NCI-H748 treated with DMSO at 0.1 percent for 48 hours (cell line): ENCODE measurements at regions not wholly inside any gene's neighbourhood (a gene's known extent, or its start where the extent isn't known, plus 50 kb on each side); places are given as distances from the start of the nearest gene placed in this dataset.

Source experiments
- DNase-seq: peaks from one replicate; lab custom pipeline; 2025; lab: John Stamatoyannopoulos, UW

DNA sequence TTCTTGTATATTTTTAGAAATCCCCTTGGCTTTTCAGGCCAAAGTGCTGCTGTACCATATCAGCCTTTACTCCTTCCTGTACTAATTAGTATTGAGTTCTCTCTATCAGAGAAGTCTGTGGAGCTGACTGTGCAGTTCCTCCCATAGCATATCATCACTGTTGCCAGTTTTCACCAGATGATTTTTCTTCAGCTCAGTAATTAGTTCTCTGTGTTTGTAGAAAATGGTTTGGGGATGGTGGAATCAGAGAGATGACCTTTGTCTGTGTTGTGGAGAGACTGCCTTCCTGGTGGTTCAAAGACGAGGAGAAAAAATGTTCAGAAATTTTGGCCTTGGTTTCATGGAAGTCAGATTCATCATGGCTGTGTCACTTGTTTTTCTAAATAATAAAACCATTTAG is 227.5 kb upstream of the ACTBL2 start:
- DNase-seq, result no peak

- DNase-seq, result no peak
Measured at GRCh38 chr5:57705769-57706168, 223.2 kb upstream of the ACTBL2 start.

- no peak for DNase-seq
Measured at GRCh38 chr5:57703721-57704120, 221.1 kb upstream of the ACTBL2 start.

GRCh38 chr5:57700484-57700883 is 217.9 kb upstream of the ACTBL2 start:
- no peak for DNase-seq

- no peak for DNase-seq
Measured at GRCh38 chr5:57700072-57700471, 217.5 kb upstream of the ACTBL2 start.

DNA sequence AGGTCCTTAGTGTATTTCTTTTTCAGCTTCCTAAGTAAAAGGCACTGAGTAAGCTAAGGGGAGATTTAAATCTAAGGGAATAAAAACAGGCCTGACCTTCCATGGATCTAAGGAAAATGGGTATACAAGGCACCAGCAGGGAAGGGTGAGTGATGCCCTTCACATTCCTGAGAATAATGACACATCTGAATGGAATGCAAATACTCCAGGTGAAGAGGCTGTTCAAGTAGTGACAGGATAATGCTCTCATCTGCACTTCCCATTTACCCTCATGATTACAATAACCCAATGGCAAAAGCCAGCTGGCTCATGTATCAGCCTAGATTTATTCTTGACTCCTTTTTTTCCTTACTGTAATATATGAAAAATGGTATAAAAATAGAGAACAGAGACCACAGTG is 216.2 kb upstream of the ACTBL2 start:
- peak; percentile 67 for DNase-seq

DNA sequence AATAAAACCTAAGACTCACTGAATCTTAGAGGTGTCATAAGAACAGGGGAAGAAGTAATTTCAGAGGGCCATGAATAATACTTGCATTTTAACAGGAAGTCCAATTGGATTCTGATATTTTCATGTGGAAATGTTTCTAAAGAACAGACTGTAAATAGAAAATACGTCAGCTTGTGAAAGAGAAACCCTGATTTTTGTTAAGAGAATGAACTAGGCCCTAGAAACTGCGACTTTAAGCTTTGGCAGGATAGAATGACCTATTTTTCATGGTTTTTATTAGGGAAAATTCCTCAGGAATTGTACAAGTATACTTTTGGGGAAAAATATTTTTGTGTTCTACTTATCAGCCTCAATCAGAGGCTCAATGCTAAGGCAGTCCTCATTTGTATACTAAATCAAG is 215.5 kb upstream of the ACTBL2 start:
- DNase-seq, result no peak

- DNase-seq, result no peak
Measured at GRCh38 chr5:57696825-57697570, 214.4 kb upstream of the ACTBL2 start.

DNA sequence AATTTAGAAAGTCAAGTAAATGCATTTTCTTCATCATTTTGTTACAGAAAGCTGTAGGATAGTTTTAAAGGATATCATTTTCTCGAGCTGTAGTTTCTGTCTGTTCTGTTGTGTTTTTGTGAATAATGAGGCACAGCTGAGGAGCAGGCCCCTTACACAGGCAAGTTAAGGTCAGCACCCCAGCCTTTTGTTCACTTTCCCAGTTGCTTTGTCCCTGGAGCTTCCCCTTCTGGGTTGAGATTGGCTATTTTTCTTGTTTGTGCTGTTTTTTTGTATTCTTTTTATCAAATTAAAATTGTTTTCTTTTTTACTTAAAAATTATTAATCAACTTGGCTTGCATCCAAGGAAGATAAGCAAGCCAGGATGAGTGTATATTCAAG is 213.8 kb upstream of the ACTBL2 start:
- no peak for DNase-seq

DNA sequence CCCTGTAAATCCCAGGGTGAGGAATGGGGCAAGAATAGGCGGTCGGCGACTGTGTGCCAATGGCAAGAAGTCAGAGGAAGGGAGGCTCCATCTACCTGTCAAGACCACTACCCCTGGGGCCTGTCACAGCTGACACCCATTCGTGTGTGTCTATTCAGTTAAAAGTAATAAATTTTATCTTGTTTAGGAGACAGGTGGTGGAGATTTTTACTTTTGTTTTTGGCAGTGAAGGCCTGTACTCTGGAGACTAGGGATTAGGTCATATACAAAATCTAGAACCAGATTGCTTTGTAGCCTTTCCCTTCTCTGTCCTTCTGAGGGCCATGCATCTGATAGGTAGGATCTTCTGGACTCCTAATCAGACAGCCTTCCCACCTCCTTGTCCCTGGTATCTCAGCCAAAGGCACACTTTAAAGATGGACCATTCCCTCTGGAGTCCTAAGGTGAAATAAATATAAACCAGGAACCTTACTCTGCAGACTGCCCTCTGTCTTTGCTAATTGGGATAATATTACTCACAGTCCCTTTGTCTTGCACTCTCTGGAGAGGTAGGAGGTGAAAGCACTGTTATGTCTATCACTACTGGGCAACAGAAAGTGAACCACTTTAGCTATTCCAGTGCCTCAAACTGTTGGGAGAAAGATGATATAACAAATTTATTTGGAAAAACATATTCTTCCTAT is 213.2 kb upstream of the ACTBL2 start:
- DNase-seq, result no peak

DNA sequence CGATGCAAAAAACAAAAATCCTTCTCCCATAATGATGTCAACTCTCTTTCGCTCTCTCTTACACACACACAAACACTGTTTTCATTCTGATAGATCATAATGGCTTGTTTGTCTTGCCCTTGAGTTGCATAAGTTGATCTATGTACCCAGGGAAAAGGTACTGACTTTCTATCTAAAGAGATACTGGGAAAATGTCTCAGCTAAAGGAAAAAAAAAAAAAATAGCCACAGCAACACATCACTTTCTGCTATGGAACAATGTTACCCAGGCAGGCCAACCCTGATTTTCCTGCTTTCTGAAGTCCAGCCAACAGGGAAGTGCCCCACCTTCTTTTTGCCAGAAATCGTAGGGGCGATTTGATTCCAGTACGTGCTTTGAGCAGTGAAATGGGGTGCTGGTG is 212.6 kb upstream of the ACTBL2 start:
- DNase-seq, result no peak

GRCh38 chr5:57693488-57694305 is 211.1 kb upstream of the ACTBL2 start:
- DNase-seq, result no peak

DNA sequence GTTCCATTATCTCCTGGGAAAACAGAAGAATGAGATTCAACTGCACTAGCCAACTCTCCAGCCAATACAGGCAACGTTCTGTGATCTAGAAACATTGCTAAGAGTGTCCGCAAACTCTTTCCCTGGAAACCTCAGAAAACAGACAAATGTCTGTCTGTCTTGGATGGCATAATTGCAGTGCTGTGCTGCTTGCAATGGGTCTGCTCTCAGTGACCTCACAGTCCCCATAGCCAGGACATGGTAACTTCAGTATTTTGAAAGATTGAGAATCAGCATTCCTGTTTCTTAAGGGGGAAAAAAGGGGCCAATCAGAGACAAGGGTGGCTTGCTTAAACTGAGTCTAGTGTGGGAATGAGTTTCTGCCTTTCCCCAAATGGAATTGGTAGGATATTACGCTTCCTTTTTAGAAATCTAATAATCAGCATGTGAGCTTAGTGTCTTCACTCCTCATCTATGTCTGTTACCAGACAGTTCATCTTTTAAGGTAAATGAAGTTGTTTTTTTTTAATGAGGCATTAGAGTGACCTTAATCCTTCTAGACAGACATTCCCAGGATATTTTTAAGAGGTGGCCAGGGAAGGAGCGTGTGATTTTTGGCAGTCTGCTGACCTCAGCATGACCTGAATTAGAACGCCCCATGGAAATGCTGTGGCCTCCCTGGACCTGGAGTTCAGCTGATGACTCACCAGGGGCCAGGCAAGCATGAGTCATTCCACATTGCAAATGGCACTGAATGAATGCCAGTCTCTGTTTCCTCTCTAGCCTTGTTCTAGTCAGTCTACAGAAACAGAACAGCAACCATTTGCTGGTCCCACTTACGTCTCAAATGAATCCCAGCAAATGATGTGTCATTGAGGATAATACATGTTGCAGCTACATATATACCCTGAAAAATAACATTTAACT is 210.2 kb upstream of the ACTBL2 start:
- DNase-seq, result no peak

GRCh38 chr5:57690724-57691123 is 208.1 kb upstream of the ACTBL2 start:
- DNase-seq, result no peak

GRCh38 chr5:57687596-57687995 is 205.0 kb upstream of the ACTBL2 start:
- no peak for DNase-seq

DNA sequence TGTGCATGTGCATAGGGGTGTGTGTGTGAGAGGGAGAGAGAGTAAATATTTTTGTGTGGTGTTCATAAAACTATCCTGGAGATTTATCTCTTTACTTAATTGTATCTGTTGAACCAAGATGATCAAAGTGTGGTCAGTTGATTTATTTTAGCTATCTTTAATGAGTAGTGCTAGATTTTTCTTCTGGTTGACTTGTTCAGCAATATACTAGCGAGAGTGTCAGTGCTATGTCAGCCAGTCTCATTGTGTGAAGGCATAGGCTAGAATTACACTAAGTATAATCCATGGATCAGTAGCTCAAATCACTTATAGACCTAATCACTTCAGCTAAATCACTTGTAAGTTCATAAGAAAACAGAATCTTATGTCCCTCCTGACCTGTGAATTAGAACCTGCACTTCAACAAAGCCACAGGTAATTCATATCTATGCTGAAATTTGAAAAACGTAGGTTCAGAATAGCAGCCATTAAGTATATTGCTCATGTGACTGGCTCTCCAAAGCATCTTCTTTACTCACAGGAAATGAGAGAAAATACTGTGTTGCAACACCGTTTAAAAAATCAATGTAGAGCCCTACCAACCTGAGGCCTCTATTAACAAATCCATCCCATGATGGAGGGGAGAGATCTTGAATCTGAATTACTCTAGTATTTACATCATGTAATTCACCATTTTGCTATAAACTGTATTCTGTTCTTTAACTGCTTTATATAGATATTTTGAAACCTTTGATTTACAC is 203.1 kb upstream of the ACTBL2 start:
- no peak for DNase-seq

GRCh38 chr5:57684299-57684702 is 201.7 kb upstream of the ACTBL2 start:
- DNase-seq, result no peak

DNA sequence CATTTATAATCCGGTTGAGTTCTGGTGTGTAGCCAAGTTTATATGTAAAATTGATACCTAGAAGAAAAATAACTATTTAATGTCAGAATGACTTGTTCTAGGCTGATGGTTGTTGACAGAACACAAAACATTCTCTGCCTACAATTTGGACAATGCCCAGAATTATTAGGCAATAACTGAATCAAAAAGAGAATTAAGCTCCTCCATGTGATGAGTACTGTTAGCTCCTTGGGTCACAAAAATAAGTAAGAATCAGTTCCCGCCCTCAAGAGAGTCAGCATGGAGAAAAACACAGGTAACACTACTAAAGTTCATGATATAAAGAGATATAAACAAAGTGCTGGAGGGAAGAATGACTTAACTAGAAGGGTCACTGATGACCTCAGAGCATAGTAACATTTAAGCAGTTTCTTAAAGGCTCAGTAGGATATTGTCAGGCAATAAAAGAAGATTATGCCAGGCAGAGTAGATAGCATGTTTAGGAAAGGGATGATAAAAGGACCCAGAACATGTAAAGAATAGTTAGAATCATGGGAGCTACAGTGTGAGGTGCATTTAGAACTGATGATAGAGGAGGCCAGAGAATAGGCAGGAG is 200.5 kb upstream of the ACTBL2 start:
- DNase-seq, result no peak

GRCh38 chr5:57681942-57682341 is 199.3 kb upstream of the ACTBL2 start:
- DNase-seq, result no peak

GRCh38 chr5:57680686-57681085 is 198.1 kb upstream of the ACTBL2 start:
- DNase-seq, result no peak

GRCh38 chr5:57677235-57677634 is 194.6 kb upstream of the ACTBL2 start:
- no peak for DNase-seq
